NCI-H1436 treated with DMSO at 0.1 percent for 48 hours (cell line): ENCODE measurements at regions not wholly inside any gene's neighbourhood (a gene's known extent, or its start where the extent isn't known, plus 50 kb on each side); places are given as distances from the start of the nearest gene placed in this dataset.

Experiments used
- DNase-seq: peaks from one replicate; lab custom pipeline; 2025; lab: John Stamatoyannopoulos, UW

DNA sequence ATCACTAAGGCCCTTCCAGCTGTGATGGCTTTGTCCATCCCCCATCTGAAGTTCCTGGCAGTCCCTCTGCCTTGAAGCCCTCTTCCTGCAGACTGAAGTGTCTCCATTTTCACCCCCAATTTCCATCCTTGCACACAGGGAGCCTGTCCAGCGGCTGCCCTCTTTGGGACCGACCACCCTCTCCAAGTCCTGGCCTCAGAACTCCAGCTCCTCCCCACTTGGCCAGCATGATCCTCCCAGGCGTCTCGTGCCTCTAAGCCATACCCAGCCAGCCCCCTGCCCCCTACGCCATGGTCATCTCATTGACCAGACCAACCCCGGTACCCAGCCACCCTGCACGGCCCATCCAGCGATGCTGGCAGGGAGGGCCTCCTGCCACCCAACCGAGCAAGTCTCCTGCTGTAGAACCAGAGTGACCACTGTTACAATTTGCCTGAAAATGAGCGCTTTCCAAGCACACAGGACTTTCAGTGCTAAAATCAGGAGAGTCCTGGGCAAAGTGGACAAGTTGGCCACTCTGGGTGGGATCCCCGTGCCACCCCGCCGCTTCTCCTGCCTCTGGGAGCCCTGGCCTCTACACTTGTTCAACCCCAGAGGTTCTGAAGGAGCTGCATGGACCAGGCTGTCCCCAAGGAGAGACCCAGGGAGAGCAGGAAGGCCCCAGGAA, 362.0 kb downstream of the SEC14L1 start:
- no peak for DNase-seq

DNA sequence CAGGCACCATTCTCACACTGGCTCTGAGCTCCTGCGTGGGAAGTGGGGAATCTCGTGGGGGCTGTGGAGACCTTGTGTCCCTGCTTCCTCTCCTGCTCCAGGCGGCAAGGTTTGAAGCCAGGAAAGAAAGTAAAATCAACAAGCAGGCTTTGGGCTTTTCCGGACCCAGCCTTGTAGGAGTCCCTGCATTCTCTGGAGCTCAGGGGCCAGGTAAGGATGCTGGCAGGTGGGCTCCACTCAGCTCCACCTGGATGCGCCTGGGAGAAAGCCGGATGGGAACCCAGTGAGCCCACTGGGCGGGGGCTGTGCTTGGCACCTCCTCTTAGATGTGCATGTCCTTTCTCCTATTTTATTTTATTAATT, 362.5 kb downstream of the SEC14L1 start:
- no peak for DNase-seq

DNA sequence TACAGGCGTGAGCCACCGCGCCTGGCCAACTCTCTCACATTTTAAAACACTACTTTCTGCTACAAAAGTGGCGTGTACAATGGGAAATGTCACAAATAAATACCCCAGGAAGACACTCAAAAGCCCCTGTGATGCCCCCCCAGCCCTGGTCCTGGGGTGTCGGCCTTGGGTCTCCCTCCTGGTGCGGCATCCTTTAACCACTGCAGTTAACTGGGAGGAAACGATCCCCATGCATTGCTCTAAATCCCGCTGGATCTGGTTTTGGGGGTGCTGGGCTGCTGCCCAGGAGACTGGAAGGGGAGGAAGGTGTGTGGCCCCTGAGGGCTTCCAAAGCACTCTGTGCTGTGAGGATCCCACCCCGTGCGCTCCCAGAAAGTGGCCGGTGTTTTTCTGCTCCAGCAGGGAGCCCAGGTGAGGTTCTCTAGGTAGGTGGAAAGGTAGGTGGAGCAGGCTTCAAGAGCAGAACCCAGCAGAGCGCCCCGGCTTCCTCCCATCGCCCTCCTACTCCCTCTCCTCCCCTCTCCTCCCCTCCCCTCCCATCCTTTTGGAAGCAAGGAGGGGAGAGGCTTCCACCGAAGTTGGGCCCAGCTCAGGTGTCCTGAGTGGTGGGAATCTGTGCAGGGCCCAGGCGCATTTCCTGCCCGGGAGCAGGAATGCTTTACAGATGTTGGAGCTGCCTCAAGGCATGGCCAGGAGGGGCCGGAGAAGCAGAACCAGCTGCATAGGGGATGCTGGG, 363.3 kb downstream of the SEC14L1 start:
- DNase-seq: no peak

DNA sequence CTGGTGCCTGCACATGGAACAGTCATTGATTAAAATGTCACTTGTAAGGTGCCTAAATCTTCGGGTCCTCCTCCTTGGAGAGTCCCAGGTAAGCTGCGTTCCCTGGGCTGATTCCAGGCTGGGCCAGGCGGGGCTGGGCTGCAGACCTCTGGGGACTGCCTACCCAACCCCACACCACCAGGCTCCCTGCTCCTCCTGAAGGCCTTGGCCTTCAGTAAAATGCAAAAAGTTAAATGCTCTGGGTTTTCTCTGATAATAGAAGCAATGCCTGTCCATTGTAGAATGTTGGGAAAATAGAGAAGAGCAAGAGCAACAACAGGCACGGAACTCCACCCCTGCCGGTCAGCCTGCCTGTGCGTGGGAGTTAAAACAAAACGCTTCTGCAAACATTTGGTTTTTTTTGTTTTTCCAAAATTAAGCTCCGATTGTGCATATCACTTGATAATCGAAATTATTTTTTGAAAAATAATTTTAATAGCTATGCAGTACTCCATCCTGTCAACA, 363.9 kb downstream of the SEC14L1 start:
- no peak for DNase-seq

DNA sequence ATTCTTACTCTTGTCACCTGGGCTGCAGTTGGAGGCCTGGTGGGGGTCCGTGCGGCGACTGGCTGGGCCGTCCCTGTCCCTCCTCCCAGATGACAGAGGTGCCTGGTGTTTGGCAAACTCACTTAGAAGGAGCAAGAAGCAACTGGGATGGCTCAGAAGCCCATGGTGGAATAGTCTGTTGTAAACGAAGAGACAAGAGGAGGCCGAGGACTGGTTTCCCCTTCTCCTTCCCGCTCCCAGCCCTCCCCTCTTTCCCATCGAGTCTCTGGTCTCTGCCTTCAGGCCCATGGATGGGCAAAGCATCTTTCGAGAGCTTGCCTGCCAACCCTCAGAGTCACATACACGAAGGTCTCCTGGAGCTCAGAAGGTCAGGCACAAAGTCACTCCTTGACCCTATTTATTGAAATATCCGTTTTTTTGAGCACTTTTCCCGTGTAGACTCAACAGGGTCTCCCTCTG, 364.4 kb downstream of the SEC14L1 start:
- DNase-seq: no peak

DNA sequence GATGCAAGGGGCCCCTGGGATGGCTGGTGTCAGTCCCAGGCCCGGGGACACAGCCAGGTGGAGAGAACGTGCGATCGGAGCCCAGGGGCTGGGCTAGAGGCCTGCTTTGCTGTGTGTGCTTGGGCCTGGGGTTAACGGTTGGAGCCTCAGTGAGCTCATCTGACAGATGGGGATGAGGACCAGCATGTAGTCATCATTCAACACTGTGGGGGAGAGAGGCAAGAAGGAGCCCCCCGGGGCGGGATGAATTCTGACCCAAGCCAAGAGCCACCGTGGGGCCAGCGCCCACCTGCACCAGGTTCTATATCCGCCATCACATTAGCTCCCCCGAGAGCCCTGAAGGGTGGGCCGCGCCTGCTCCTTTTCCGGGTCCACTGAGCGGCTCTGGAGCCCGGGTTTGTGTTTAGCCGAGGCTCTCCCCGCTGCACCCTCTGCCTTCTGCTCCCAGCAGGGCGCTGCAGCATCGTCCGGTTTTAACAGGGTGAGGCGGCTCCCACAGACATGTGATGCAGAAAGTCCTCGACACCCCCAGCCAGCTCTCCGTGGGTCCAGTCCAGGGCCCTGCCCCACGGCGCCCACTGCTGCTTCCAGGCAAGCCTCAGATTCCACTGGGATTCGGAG, 365.7 kb downstream of the SEC14L1 start:
- DNase-seq: no peak

DNA sequence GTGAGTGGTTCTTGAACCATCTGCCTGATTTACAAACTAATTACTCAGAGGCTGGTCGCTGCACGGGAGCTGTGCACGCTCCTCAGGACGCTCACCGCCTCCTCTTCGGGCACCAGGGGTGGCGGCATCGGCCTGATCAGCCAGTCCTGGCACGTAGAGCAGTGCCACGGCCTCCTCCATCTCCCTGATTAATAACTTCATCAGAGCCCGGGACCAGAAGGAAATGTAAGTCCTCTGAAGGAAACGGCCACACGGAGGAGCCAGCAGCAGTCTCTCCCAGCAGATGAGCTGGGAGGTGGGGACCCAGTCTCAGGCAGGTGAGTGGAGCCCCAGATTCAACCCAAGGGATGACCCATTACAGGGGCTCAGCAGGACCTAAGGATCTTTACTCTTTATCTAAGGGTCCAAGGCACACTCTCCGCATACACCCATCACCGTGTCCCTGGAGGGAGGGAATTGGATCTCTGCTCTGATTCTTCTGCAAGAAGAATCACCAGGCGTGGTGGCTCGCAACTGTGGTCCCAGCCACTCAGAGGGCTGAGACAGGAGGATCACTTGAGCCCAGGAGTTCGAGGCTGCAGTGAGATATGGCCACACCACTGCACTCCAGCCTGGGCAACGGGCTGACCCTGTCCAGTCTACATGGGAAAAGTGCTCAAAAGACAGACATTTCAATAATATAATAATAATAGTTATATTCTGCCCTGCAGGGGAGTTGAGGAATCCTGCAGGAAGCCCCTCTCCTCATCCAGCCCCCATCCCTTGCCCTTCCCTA, 366.5 kb downstream of the SEC14L1 start:
- no peak for DNase-seq

DNA sequence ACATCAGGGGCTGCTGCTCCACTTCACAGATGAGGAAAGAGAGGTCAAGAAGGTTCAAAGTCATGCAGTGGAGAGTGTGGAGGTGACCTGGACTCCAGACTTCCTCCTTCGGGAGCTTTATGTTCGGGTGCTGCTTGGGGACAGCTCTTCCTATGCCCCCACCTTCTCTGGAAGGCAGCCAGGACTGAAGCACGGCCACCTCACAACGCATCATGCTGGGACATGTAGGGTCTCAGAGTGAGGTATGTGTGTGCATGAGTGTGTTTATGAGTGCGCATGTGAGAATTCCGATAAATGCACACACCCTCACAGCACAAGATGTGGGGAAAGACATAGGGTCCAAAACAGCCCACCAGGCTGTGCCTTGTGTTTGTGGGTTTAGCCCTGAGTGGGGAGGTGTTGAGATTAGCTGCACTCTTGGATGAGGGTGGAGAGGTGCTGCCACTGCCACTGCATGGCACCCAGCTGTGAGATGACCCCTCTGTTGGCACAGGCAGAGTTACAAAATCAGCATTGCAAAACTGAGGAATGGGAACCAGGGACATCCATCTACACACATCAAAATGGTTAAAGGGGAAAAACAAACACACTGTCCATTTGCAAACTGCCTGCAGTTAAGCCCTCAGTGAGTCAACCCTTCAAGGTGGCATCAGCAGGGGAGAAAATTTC, 367.4 kb downstream of the SEC14L1 start:
- DNase-seq: no peak

DNA sequence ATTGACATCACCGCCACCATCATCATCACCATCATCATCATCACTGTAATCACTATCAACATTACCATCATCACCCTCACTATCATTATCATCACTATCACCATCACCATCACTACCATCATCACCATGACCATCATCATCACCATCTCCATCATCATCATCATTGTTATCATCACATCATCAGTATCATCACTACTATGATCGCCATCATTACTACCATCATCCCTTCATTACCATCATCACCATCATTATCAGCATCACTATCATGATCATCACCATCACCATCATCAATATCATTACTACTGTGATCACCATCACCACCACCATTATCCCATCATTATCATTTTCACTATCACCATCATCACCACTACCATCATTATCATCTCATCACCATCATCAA, 368.3 kb downstream of the SEC14L1 start:
- DNase-seq: no peak

DNA sequence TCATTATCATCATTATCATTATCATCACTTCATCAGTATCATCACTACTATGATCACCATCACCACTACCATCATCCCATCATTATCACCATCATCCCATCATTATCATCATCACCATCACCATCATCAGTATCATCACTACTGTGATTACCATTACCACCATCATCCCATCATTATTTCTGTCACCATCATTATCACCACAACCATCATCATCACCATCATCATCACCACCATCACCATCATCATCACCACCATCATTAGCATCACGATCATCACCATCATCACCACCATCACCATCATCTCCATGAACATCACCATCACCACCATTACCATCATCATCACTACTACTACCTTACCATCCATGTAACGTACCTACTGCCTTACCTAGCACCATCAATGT, 368.8 kb downstream of the SEC14L1 start:
- no peak for DNase-seq

DNA sequence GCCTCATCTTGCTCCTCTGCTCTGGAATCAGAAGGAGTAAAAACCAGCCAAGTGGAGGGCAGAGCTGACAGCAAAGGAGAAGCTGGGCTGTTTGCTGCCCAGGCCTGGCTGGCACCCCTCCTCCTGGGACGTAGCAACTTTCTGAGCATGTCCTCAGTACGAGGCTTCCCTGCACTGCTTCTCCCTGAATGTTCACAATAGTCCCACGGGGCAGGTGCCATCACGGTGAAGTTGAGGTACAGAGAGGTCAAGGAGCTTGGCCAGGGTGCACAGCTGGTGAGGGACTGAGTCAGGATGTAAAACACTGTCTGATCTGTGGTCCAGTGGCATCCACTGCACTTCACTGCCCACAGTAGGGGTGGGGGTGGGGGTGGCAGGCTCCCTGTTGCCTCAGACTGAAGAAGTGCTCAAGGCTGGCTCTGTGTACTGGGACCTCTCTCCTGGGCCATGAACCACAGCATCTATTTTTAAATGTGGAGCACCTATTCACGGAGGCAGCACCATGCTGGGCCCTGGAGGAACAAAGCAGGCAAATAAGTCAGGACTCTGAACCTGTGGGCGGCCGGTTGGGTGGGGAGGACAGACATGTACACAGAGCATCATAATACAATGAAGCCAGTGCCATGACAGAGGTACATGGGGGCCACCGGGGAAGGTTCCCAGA, 369.5 kb downstream of the SEC14L1 start:
- no peak for DNase-seq

DNA sequence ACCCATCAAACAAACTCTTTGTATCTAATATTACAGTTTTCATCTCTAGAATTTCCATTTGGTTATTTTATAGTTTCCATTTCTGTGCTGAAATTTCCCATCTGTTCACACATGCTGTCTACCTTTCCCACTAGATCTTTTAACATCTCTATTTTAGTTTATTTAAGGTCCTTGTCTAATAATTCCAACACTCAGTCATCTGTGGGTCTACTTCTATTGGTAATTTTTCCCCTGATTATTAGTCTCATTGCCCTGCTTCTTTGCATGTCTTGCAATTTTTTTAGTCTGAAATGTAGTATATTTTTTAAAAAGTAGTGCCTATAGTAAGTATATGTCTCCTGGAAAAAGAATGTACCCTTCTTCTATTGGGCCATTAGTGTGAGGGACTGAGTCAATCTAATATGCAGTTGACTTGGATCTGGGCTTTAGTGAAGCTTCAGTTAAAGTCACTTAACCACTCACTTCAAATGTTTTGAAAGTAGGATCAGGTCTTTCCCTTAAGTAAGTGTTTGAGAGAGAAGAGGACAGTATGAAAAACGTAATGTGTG, 370.8 kb downstream of the SEC14L1 start:
- DNase-seq: no peak

DNA sequence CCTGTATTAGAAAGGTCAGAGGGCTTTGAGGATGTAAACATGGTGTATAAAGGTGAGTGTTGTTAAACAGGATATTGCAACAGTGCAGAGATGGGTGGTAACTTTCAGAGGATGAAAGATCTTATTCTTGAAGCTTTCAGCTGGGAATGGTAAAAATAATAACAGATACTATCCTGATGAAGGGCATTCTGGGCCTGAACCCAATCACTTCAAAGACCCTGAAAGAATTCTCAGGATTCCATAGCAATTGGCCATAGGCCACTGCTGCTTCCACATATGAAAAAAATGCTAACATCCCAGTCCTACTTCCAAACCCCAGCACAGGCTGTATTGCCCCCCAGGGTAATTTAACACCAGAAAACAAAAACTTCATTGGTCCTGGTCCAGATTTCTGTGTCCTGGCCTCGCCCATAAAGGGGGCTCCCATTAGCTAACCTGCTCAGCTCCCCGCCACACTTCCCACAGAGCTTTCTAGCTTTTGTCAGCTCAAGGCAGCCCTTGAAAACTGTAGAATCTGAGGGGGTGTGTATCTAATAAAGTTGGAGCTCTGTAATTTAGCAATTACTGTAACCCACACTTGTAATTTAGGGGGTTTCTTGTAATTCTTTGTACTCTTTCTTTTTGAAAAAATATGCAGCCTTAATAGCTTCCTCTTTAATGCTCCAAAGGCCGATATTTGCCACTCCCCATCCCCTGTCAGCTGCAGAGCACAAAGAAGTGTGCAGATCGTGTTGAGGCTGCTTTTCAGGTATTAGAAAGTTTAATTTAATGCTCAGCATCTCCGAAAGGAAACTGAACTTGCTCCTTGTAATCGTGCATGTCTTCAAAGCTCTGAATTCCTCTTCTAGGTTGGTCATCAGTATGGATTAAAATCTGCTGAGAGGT, 371.5 kb downstream of the SEC14L1 start:
- no peak for DNase-seq

DNA sequence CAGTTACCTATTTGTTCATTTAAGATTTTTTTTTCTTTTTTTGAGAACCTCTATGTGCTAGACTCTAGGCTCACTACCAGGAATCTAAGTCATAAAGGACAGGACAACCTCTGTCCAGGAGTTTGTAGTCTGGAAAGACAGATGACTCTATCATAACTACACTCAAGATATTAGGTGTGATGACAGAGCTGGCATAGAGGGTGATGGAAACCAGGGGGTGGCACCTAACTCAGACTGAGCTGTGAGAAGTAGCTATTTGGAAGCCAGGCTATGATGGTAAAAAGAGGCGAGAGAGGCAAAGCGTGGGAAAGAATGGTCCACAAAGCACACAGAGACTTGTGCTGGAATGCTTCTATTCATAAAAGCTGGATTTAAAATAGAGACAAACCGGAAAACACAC, 372.3 kb downstream of the SEC14L1 start:
- no peak for DNase-seq

DNA sequence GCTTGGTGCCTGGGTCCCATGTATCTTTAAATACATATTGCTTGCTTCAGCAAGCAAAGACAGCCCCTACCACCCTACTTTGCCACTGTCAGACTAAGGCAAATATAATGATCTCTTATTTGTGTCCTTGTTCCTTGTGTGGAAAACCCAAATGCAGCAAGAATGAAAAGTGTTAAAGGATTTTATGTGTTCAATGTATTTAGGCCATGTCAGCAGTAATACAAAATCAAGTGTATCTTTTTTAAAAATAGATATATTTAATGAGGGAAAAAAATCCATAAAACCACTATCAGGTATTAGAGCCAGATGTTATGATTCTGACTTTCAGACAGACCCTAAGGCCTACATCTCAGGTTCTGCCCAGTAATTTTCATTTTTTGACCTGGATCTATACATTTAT, 374.5 kb downstream of the SEC14L1 start:
- no peak for DNase-seq

DNA sequence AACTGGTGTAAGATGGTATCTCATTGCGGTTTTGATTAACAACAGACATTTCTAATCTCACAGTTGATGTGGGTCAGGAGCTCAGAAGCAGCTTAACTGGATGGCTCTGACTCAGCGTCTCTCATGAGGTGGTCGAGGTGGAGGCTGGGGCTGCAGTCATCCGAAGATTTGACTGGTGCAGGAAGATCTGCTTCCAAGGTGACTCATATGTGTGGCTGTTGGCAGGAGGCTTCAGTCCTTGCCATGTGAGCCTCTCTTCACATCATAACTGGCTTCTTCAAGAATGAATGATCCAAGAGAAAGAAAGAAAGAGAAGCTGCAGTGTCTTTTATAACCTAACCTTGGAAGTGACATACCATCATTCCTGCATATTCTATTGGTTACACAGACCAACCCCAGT, 376.1 kb downstream of the SEC14L1 start:
- no peak for DNase-seq

DNA sequence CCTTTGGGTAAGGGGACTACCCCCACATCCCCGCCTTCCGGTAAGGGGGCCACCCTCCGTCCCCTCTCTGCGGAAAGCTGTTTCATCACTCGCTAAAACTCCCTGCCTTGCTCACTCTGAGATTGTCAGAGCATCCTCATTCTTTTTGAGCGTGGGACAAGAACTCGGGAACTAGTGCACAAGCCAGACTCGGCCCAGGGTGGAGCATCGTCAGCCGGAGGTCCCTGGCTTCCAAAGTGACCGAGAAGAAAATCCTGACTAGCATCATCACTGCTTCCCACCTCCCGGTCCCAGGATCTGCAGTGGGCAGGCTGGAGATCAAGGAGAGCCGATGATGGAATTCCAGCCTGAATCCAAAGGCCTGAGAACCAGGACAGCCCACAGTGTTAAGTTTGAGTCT, 380.3 kb downstream of the SEC14L1 start:
- DNase-seq: no peak

DNA sequence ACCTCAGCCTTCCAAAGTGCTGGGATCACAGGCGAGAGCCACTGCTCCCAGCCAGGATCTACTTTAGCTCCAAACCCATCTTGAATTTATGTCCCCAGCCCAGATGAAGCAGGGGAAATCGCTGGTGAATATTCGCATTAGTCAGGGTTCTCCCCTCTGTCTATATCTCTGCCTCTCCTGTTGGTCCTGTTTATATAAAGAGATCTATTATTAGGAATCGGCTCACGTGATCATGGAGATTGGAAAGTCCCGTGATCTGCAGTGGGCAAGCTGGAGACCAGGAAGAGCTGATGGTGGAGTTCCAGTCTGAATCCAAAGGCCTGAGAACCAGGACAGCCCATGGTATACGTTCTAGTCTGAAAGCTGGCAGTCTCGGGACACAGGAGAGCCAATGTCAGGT, 382.8 kb downstream of the SEC14L1 start:
- no peak for DNase-seq

DNA sequence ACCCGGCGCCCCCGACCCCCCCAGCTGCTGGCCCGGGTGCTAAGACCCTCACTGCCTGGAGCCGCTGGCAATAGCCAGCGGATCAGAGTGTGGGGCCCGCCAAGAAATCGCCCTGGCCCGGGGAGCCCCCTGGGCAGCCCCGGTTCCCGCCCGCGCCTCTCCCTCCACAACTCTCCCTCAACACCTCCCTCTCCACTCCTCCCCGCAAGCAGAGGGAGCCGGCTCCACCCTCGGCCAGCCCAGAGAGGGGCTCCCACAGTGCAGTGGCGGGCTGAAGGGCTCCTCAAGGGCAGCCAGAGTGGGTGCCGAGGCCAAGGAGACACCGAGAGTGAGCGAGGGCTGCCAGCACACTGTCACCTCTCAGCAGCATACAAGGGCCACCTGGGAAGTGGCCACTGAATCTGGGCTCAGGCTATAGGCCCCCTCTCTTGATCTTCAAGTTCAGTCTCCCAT, 385.5 kb downstream of the SEC14L1 start:
- no peak for DNase-seq
